Suprapubic skin (tissue), 4 donors: ENCODE measurements at regions not wholly inside any gene's neighbourhood (a gene's known extent, or its start where the extent isn't known, plus 50 kb on each side); places are given as distances from the start of the nearest gene placed in this dataset.

Experiments used
- DNase-seq, 2 donors: peaks; one replicate each; pipeline ENCODE4 v3.0.0-alpha.2; 2019; ENCODE audit warnings: low spot score in 2 of 2
- H3K27ac ChIP-seq: fragments of 200-600 bp; sonication (generic); one replicate; pipeline ENCODE4 v1.5.1; 2019
- H3K27me3 ChIP-seq: fragments of 200-600 bp; sonication (generic); one replicate; pipeline ENCODE4 v1.5.1; 2019
- H3K36me3 ChIP-seq: fragments of 200-600 bp; sonication (generic); one replicate; pipeline ENCODE4 v1.5.1; 2019
- H3K4me1 ChIP-seq: fragments of 200-600 bp; sonication (generic); one replicate; pipeline ENCODE4 v1.5.1; 2019
- H3K4me3 ChIP-seq: fragments of 200-600 bp; sonication (generic); one replicate; pipeline ENCODE4 v1.5.1; 2019; ENCODE audit warnings: mild to moderate bottlenecking
- H3K9me3 ChIP-seq: fragments of 200-600 bp; sonication (generic); one replicate; pipeline ENCODE4 v1.5.1; 2019
- EP300 ChIP-seq: sonication (generic); formaldehyde crosslinking; IDR thresholded peaks from one replicate; pipeline ENCODE4 v1.6.1; 2017; ENCODE audit warnings: antibody characterized with exemption
- POLR2A ChIP-seq, 2 donors: fragments of 450-650 bp; IDR thresholded peaks; one replicate each; pipeline ENCODE4 v1.6.1; 2017; ENCODE audit warnings: antibody characterized with exemption in 2 of 2, mild to moderate bottlenecking in 2 of 2, moderate library complexity in 2 of 2
- POLR2AphosphoS5 ChIP-seq, 3 donors: sonication (generic); formaldehyde crosslinking; IDR thresholded peaks; one replicate each; pipeline ENCODE4 v1.6.1; 2017; ENCODE audit warnings: antibody characterized with exemption in 3 of 3
- WGBS: methylation state at CpG from one replicate; pipeline ENCODE4 v1.1.5; 2018; 5-methylcytosine and 5-hydroxymethylcytosine counted together
- TF ChIP-seq, protein P1 (sequence below), 2 donors: fragments of 200-600 bp in 1 of 2; fragments of 450-650 bp in 1 of 2; sonication (generic) in 1 of 2; IDR thresholded peaks; one replicate each; pipeline ENCODE4 v1.5.1; 2016 to 2019; ENCODE audit warnings: antibody characterized with exemption in 2 of 2, mild to moderate bottlenecking in 1 of 2, moderate library complexity in 1 of 2

DNA sequence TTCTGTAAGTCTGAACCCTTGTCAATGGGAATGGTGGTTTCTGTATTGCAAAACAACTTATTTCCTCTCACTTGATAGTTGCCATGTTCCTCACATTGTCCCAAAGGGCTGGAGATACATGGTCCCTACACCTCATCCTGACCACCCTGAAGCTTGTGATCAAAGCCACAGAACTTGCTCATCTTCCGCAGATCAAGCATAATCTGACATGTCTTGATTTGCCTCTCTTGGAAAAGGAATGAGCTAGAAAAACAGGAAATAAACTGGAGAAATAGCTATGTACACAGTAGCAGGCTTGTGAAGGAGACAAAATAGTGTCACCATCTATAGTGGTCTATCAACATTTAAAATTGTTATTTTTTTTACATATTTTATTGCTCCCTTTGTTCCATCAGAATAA, 871.9 kb upstream of the C9orf72 start:
- H3K9me3 ChIP-seq: peaks cover 15% of the 10 kb centered on the region
- no peaks in the 10 kb centered on the region for H3K4me1 ChIP-seq
- H3K27ac ChIP-seq: no peak overlapping the region
- no peak overlapping the region for H3K4me3 ChIP-seq
- 50% methylated on average over 1 of the region's 1 CpG for WGBS
- H3K27me3 ChIP-seq: no peaks in the 10 kb centered on the region
- TF ChIP-seq, protein P1, sequence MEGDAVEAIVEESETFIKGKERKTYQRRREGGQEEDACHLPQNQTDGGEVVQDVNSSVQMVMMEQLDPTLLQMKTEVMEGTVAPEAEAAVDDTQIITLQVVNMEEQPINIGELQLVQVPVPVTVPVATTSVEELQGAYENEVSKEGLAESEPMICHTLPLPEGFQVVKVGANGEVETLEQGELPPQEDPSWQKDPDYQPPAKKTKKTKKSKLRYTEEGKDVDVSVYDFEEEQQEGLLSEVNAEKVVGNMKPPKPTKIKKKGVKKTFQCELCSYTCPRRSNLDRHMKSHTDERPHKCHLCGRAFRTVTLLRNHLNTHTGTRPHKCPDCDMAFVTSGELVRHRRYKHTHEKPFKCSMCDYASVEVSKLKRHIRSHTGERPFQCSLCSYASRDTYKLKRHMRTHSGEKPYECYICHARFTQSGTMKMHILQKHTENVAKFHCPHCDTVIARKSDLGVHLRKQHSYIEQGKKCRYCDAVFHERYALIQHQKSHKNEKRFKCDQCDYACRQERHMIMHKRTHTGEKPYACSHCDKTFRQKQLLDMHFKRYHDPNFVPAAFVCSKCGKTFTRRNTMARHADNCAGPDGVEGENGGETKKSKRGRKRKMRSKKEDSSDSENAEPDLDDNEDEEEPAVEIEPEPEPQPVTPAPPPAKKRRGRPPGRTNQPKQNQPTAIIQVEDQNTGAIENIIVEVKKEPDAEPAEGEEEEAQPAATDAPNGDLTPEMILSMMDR (IDR thresholded peaks at IDR 0.05): no peak
- TF ChIP-seq POLR2A (IDR thresholded peaks at IDR 0.05) (no peak), POLR2AphosphoS5 (IDR thresholded peaks at IDR 0.05) (no peak), EP300 (no peak)
- DNase-seq: no peak
- no peaks in the 10 kb centered on the region for H3K36me3 ChIP-seq

- H3K4me1 ChIP-seq: no peaks in the 10 kb centered on the region
- 88% methylated on average over 2 of the region's 2 CpGs for WGBS
- no peaks in the 10 kb centered on the region for H3K36me3 ChIP-seq
- no peak overlapping the region for H3K27ac ChIP-seq
- DNase-seq: no peak
- H3K4me3 ChIP-seq: no peak overlapping the region
- TF ChIP-seq EP300 (no peak), POLR2A (IDR thresholded peaks at IDR 0.05) (no peak), POLR2AphosphoS5 (IDR thresholded peaks at IDR 0.05) (no peak)
- no peaks in the 10 kb centered on the region for H3K27me3 ChIP-seq
- H3K9me3 ChIP-seq: no peaks in the 10 kb centered on the region
These were observed 880.6 kb upstream of the C9orf72 start for GRCh38 chr9:28453918-28454317.

- no peak overlapping the region for H3K27ac ChIP-seq
- no peak overlapping the region for H3K4me3 ChIP-seq
- TF ChIP-seq, protein P1 (IDR thresholded peaks at IDR 0.05): no peak
- no peak for TF ChIP-seq POLR2A (IDR thresholded peaks at IDR 0.05)
- no peak for TF ChIP-seq POLR2AphosphoS5 (IDR thresholded peaks at IDR 0.05)
- no peak for TF ChIP-seq EP300
- H3K4me1 ChIP-seq: no peaks in the 10 kb centered on the region
- H3K9me3 ChIP-seq: no peaks in the 10 kb centered on the region
- DNase-seq: no peak
- H3K36me3 ChIP-seq: no peaks in the 10 kb centered on the region
- no peaks in the 10 kb centered on the region for H3K27me3 ChIP-seq
These were observed 883.6 kb upstream of the C9orf72 start for GRCh38 chr9:28456861-28457260.

GRCh38 chr9:28464481-28465216, 891.4 kb upstream of the C9orf72 start:
- TF ChIP-seq EP300 (no peak), POLR2A (IDR thresholded peaks at IDR 0.05) (no peak), POLR2AphosphoS5 (IDR thresholded peaks at IDR 0.05) (no peak)
- TF ChIP-seq, protein P1 (IDR thresholded peaks at IDR 0.05): no peak
- no peak overlapping the region for H3K4me3 ChIP-seq
- H3K27ac ChIP-seq: no peak overlapping the region
- no peaks in the 10 kb centered on the region for H3K27me3 ChIP-seq
- 79% methylated on average over 8 of the region's 8 CpGs for WGBS
- H3K36me3 ChIP-seq: no peaks in the 10 kb centered on the region
- DNase-seq: peak in 1 of 2 donors; percentile 38
- H3K9me3 ChIP-seq: no peaks in the 10 kb centered on the region
- H3K4me1 ChIP-seq: no peaks in the 10 kb centered on the region

GRCh38 chr9:28471261-28471660, 898.0 kb upstream of the C9orf72 start:
- no peaks in the 10 kb centered on the region for H3K27me3 ChIP-seq
- H3K36me3 ChIP-seq: no peaks in the 10 kb centered on the region
- H3K4me3 ChIP-seq: no peak overlapping the region
- no peak overlapping the region for H3K27ac ChIP-seq
- no peak for DNase-seq
- H3K9me3 ChIP-seq: no peaks in the 10 kb centered on the region
- no peaks in the 10 kb centered on the region for H3K4me1 ChIP-seq
- TF ChIP-seq POLR2AphosphoS5 (IDR thresholded peaks at IDR 0.05) (no peak), POLR2A (IDR thresholded peaks at IDR 0.05) (no peak), EP300 (no peak)
- TF ChIP-seq, protein P1 (IDR thresholded peaks at IDR 0.05): no peak
- 77% methylated on average over 2 of the region's 2 CpGs for WGBS

DNA sequence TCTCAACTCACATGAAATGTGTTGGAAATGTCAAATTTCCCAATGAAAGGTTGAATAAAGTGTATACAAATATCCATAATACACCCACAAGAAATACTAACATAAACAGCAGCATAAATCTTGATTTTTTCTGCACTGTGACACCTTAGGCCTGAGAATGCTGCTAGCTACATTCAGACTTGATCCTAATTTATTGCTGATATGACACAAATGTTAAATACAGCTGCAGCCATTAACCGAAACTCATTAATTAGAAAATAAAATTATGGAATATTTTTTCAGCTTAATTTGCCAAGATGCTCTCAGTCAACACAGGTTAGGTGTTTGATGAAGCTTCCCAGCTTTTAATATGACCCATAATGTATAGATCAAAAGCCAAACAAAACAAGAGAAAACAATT, 914.3 kb upstream of the C9orf72 start:
- DNase-seq: no peak
- WGBS: 59% methylated on average over 1 of the region's 1 CpG
- Histone ChIP-seq H3K9me3 (no peaks in the 10 kb centered on the region), H3K4me3 (no peak overlapping the region), H3K27me3 (no peaks in the 10 kb centered on the region), H3K36me3 (no peaks in the 10 kb centered on the region), H3K27ac (no peak overlapping the region), H3K4me1 (no peaks in the 10 kb centered on the region)
- TF ChIP-seq, protein P1 (IDR thresholded peaks at IDR 0.05): no peak
- TF ChIP-seq POLR2A (IDR thresholded peaks at IDR 0.05): no peak
- no peak for TF ChIP-seq POLR2AphosphoS5 (IDR thresholded peaks at IDR 0.05)
- no peak for TF ChIP-seq EP300
